Omental fat pad (tissue), 3 donors: ENCODE measurements at regions not wholly inside any gene's neighbourhood (a gene's known extent, or its start where the extent isn't known, plus 50 kb on each side); places are given as distances from the start of the nearest gene placed in this dataset.

Experiments
- ATAC-seq: fragments of 150-250 bp; one replicate; pipeline ENCODE4 v1.9.1; 2016; ENCODE audit warnings: mild to moderate bottlenecking, moderate library complexity; ENCODE audit not compliant: low FRiP score
- DNase-seq: peaks from one replicate; pipeline ENCODE4 v3.0.0-alpha.2; 2019; ENCODE audit warnings: low spot score
- CTCF ChIP-seq, 3 donors: fragments of 450-650 bp; IDR thresholded peaks; one replicate each; pipeline ENCODE4 v1.5.1; 2016 to 2017; ENCODE audit warnings: antibody characterized with exemption in 3 of 3, mild to moderate bottlenecking in 3 of 3, moderate library complexity in 2 of 3

- DNase-seq, result no peak
- no peak for ATAC-seq
- no peak for TF ChIP-seq CTCF (IDR thresholded peaks at IDR 0.05)
Measured at GRCh38 chr2:118169359-118170005, 81.2 kb downstream of the INSIG2 start.

DNA sequence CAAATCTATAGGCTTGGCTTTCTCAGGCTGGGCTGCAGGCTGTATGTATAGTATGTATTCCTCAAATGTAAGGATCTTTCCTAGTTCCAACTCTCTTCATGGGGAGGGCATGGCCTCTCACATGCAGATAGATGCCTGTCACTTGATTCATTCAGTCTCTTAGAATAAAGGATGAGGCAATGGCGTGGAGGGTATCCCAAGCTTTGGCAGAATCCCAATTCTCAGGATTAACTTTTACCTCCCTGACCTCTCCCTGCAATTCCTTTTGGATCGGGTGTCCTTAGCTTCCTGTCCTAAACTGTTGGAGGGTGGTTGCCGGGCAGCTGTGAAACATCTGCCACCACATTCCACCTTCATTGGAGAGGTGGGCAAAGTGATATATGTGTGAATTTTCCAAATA is 80.3 kb downstream of the INSIG2 start:
- TF ChIP-seq CTCF (IDR thresholded peaks at IDR 0.05), result no peak
- no peak for ATAC-seq
- no peak for DNase-seq

DNA sequence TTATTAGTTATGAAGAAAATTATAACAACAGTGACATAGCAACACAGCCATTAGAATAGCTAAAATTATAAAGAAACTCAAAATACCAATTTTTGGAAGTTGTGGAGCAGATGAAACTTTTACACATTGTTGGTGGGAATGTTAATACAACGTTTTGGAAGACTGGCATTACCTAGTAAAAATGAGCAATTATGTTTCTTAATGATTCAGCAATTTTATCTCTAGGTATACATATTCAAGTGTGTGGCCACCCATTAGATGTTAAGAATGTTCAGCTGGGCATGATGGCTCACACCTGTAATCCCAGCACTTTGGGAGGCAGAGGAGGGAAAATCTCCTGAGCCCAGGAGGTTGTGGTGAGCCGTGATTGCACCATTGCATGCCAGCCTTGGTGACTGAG is 78.8 kb downstream of the INSIG2 start:
- ATAC-seq (no peak), DNase-seq (no peak)
- TF ChIP-seq CTCF (IDR thresholded peaks at IDR 0.05), result no peak

DNA sequence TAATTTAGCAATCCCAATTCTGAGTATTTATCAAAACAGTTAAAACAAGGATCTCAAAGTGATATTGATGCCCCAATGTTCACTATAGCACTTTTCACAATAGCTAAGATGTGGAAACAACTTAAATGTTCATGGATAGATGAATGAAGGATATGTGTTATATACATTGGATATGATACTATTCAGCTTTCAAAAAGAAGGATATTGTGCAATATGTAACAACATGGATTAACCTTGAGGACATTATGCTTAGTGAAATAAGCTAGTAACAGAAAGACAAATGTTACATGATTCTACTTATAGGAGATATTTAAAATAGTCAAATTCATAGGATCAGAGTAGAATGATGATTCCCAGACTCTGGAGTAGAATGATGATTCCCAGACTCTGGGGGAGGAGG is 78.0 kb downstream of the INSIG2 start:
- no peak for DNase-seq
- no peak for TF ChIP-seq CTCF (IDR thresholded peaks at IDR 0.05)
- ATAC-seq, result no peak

DNA sequence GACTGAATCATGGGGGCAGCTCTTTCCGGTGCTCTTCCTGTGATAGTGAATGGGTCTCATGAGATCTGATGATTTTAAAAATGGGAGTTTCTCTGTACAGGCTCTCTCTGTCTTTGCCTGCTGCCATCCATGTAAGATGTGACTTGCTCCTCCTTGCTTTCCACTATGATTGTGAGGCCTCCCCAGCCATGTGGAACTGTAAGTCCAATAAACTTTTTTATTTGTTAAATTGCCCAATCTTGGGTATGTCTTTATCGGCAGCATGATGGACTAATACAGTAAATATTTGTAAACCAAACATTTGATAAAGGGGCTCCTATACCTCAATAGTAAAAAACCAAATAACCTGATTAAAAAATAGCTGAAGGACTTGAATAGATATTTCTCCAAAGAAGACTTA is 77.3 kb downstream of the INSIG2 start:
- ATAC-seq (no peak), DNase-seq (no peak)
- TF ChIP-seq CTCF (IDR thresholded peaks at IDR 0.05), result no peak
